ENCODE measurements at regions not wholly inside any gene's neighbourhood (a gene's known extent, or its start where the extent isn't known, plus 50 kb on each side); places are given as distances from the start of the nearest gene placed in this dataset.

DNA sequence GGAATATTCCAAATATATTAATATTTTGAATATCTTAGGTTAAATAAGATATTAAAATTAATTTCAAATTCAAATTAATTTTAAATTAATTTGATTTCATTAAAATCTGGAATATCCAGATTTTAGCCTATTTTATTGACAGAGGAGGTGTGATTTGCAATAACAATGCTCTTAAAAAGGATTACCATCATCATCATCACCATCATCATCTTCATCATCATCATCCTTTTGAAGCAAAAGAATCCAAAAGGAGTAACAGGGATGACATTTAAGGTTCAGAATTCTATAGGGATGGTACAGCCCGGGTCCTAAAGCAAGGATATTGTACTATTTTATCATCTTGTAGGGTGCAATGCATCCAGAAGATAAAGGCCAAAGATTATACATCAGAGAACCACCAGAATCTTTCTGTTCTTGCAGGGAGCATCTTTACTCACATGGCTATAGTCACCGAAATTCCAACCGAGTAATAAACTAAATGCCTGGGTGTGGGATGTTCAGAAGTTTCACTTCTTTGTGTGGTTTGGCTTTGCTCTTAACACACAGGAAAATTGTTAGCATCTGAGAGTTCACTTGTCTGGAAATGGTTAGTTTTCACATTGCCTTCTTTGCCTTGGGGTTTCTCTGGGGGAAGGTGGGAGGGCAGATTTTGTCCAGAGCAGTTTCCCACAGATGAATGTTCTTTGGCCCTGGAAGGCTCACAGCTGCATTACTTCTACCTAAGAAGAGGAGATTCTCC lies 99.1 kb upstream of the ITGA6 start:
- no peak for DNase-seq (ENCODE audit: low read depth in 1 of 2, low spot score in 2 of 2)
- Histone ChIP-seq H3K9me3 (ENCODE audit: insufficient read depth in 2 of 2, low read depth in 1 of 2, low read length in 1 of 2) (no peaks in the 10 kb centered on the region), H3K4ac (replicated peaks; ENCODE audit: insufficient read length, low read depth, low read length) (no peak overlapping the region), H4K20me1 (replicated peaks in 1 of 2; ENCODE audit: control insufficient read depth in 1 of 2, insufficient read depth in 2 of 2, low read length in 2 of 2) (no peaks in the 10 kb centered on the region), H3K14ac (ENCODE audit: insufficient read length) (no peak overlapping the region), H3K27ac (ENCODE audit: low read depth, low read length) (no peak overlapping the region), H4K8ac (ENCODE audit: extremely low read depth, insufficient read depth, low read length) (no peak overlapping the region), H3K79me2 (ENCODE audit: control insufficient read depth in 1 of 2, insufficient read depth in 2 of 2, low read length in 2 of 2) (no peaks in the 10 kb centered on the region), H3K9ac (replicated peaks in 1 of 4; ENCODE audit: extremely low read depth in 1 of 4, low read depth in 3 of 4, low read length in 3 of 4) (no peak overlapping the region), H2BK15ac (ENCODE audit: low read length) (no peak overlapping the region), H3K23me2 (ENCODE audit: low read depth, low read length) (no peaks in the 10 kb centered on the region), H3K79me1 (ENCODE audit: low read depth, low read length) (no peaks in the 10 kb centered on the region; the same call in 1 of the 2 replicates), H2BK120ac (replicated peaks; ENCODE audit: low read depth, low read length) (no peak overlapping the region), H3K23ac (ENCODE audit: insufficient read length) (no peak overlapping the region), H2AFZ (ENCODE audit: low read length) (no peak overlapping the region), H4K91ac (replicated peaks; ENCODE audit: insufficient read length, low read length) (no peak overlapping the region), H3K4me3 (ENCODE audit: extremely low read depth in 1 of 4, insufficient read depth in 2 of 4, low read depth in 3 of 4, low read length in 4 of 4) (no peak overlapping the region), H2BK12ac (ENCODE audit: low read depth, low read length) (no peak overlapping the region), H3K4me2 (ENCODE audit: insufficient read depth in 1 of 2, low read depth in 2 of 2, low read length in 2 of 2) (no peak overlapping the region), H3K56ac (replicated peaks; ENCODE audit: insufficient read length, low read depth, low read length) (no peak overlapping the region), H2AK5ac (ENCODE audit: low read depth, low read length) (no peak overlapping the region), H4K5ac (ENCODE audit: insufficient read length, low read depth, low read length) (no peak overlapping the region), H3K4me1 (replicated peaks in 1 of 4; ENCODE audit: control insufficient read depth in 3 of 4, insufficient read depth in 4 of 4, low read length in 3 of 4) (no peaks in the 10 kb centered on the region), H3K27me3 (replicated peaks in 1 of 4; ENCODE audit: control insufficient read depth in 3 of 4, extremely low read depth in 1 of 4, insufficient read depth in 3 of 4, low read length in 3 of 4) (no peaks in the 10 kb centered on the region), H2BK20ac (ENCODE audit: low read length) (no peak overlapping the region), H2BK5ac (ENCODE audit: low read depth, low read length) (no peak overlapping the region), H3K36me3 (ENCODE audit: control insufficient read depth in 2 of 4, insufficient read depth in 4 of 4, low read length in 3 of 4) (no peaks in the 10 kb centered on the region), H3K18ac (ENCODE audit: extremely low read depth, low read length) (no peak overlapping the region)
- POLR2A ChIA-PET (ENCODE audit: partially characterized antibody) = no interaction called here
- WGBS, 2 experiments (ENCODE audit: extremely low coverage in 1 of 2, insufficient coverage in 1 of 2, insufficient read length in 1 of 2, insufficient replicate concordance in 2 of 2, low coverage in 1 of 2, low lambda C conversion rate in 2 of 2, missing lambda C conversion rate in 1 of 2) = 89% methylated on average over 3 of the region's 3 CpGs; no CpG with 5 or more reads in 1 of the 2 experiments
- FAIRE-seq = no peak
- CTCF ChIA-PET (ENCODE audit: partially characterized antibody) = no interaction called here
- no peak for TF ChIP-seq SIN3A (conservative IDR thresholded peaks at IDR 0.05 in 1 of 2, IDR thresholded peaks at IDR 0.05 in 1 of 2; ENCODE audit: low read depth in 1 of 2, low read length in 2 of 2)
- TF ChIP-seq ASH2L (IDR thresholded peaks at IDR 0.05; ENCODE audit: low read length) = no peak
- TF ChIP-seq, protein P1, sequence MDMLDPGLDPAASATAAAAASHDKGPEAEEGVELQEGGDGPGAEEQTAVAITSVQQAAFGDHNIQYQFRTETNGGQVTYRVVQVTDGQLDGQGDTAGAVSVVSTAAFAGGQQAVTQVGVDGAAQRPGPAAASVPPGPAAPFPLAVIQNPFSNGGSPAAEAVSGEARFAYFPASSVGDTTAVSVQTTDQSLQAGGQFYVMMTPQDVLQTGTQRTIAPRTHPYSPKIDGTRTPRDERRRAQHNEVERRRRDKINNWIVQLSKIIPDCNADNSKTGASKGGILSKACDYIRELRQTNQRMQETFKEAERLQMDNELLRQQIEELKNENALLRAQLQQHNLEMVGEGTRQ (IDR thresholded peaks at IDR 0.05; ENCODE audit: low read length) = no peak
- no peak for TF ChIP-seq RFX5 (IDR thresholded peaks at IDR 0.05; ENCODE audit: borderline replicate concordance, low read depth, low read length)
- no peak for TF ChIP-seq MAFK (IDR thresholded peaks at IDR 0.05; ENCODE audit: low read depth, low read length)
- TF ChIP-seq CREB1 (IDR thresholded peaks at IDR 0.05) = no peak
- no peak for TF ChIP-seq CEBPB (IDR thresholded peaks at IDR 0.05; ENCODE audit: low read depth, low read length)
- no peak for TF ChIP-seq TAF1 (IDR thresholded peaks at IDR 0.05; ENCODE audit: low read depth, low read length)
- TF ChIP-seq KDM1A (IDR thresholded peaks at IDR 0.05; ENCODE audit: borderline replicate concordance, low read length) = no peak
- TF ChIP-seq RNF2 (IDR thresholded peaks at IDR 0.05; ENCODE audit: borderline replicate concordance, low read depth, low read length, missing control alignments, poor library complexity, severe bottlenecking) = no peak
